A549 (cell line): ENCODE measurements at regions not wholly inside any gene's neighbourhood (a gene's known extent, or its start where the extent isn't known, plus 50 kb on each side); places are given as distances from the start of the nearest gene placed in this dataset.
A peak's percentile ranks its signal among the peaks of the same experiment; 100 is the strongest.

Source experiments
- ATAC-seq, 2 experiments: fragments of 200-7000 bp in 1 of 2; fragments of >200 bp in 1 of 2; cut with Nextera tagmentation in 1 of 2; cut with Tn5 transposase in 1 of 2; 3 replicates each; pipeline versions ENCODE4 v1.8.0 to v1.9.1; 2018 to 2020; ENCODE audit warnings: mild to moderate bottlenecking in 1 of 2, moderate library complexity in 1 of 2
- CTCF ChIA-PET: fragments of 300-600 bp; sonication (Branson Sonifier 250); formaldehyde crosslinking; extraction: SDS; loops from one replicate; lab custom pipeline; 2021; ENCODE audit warnings: antibody characterized with exemption, inconsistent platforms; lab: Yijun Ruan, JAX
- POLR2A ChIA-PET: fragments of 350-600 bp; formaldehyde crosslinking; extraction: SDS; loops from one replicate; lab custom pipeline; 2021; ENCODE audit warnings: antibody characterized with exemption, inconsistent platforms; lab: Yijun Ruan, JAX
- DNase-seq, 2 experiments: peaks; one replicate each; pipeline versions ENCODE4 v3.0.0 to v3.0.0-alpha.2; 2011 to 2016; ENCODE audit warnings: low read depth in 1 of 2, low spot score in 1 of 2
- FAIRE-seq: peaks from 2 replicates; lab custom pipeline; 2011; peaks lifted over from hg19 to GRCh38; lab: Jason Lieb, UNC
- H3K27ac ChIP-seq, 2 experiments: fragments of >200 bp; sonication (Bioruptor Twin); formaldehyde crosslinking; 3 replicates each; pipeline ENCODE4 v1.5.1; 2016 to 2017
- H3K4me1 ChIP-seq: fragments of >200 bp; sonication (Bioruptor Twin); formaldehyde crosslinking; 3 replicates; pipeline ENCODE4 v1.6.1; 2016
- H3K4me2 ChIP-seq: fragments of >200 bp; sonication (Bioruptor Twin); formaldehyde crosslinking; 3 replicates; pipeline ENCODE4 v1.6.1; 2016
- H3K4me3 ChIP-seq: fragments of >200 bp; sonication (Bioruptor Twin); formaldehyde crosslinking; 3 replicates; pipeline ENCODE4 v1.5.1; 2016
- H3K9me3 ChIP-seq: fragments of >200 bp; sonication (Bioruptor Twin); formaldehyde crosslinking; 3 replicates; pipeline ENCODE4 v1.6.1; 2016
- BHLHE40 ChIP-seq: IDR thresholded peaks from 2 replicates; pipeline ENCODE4 v1.6.1; 2012; ENCODE audit warnings: low read depth, low read length, inconsistent platforms
- CBX2 ChIP-seq: fragments of 200-600 bp; sonication (generic); IDR thresholded peaks from 2 replicates; pipeline ENCODE4 v1.6.1; 2016; ENCODE audit warnings: low read depth, mild to moderate bottlenecking, borderline replicate concordance
- CBX8 ChIP-seq: fragments of 200-600 bp; sonication (generic); IDR thresholded peaks from 2 replicates; pipeline ENCODE4 v1.6.1; 2016
- CHD4 ChIP-seq: fragments of 200-600 bp; sonication (generic); IDR thresholded peaks from 2 replicates; pipeline ENCODE4 v1.6.1; 2016; ENCODE audit warnings: antibody characterized with exemption, mild to moderate bottlenecking, borderline replicate concordance
- ESRRA ChIP-seq: fragments of 150-350 bp; IDR thresholded peaks from 2 replicates; pipeline ENCODE4 v1.6.1; 2014; ENCODE audit warnings: mild to moderate bottlenecking, low read length, borderline replicate concordance
- FOSB ChIP-seq: fragments of 250-450 bp; sonication (Bioruptor Pico); IDR thresholded peaks from 2 replicates; pipeline ENCODE4 v1.5.0; 2020; ENCODE audit warnings: mild to moderate bottlenecking, moderate library complexity
- FOSL2 ChIP-seq, 2 experiments: fragments of 450-650 bp in 1 of 2; fragments of >200 bp in 1 of 2; sonication (Bioruptor Twin) in 1 of 2; formaldehyde crosslinking; IDR thresholded peaks; 2 replicates each; pipeline versions ENCODE4 v1.5.0 to v1.6.1; 2016 to 2020; ENCODE audit warnings: mild to moderate bottlenecking in 1 of 2, moderate library complexity in 1 of 2
- HDAC2 ChIP-seq: fragments of 200-600 bp; sonication (generic); IDR thresholded peaks from 2 replicates; pipeline ENCODE4 v1.6.1; 2016
- HEYL ChIP-seq: fragments of 250-450 bp; sonication (Bioruptor Pico); IDR thresholded peaks from 2 replicates; pipeline ENCODE4 v1.8.0; 2021; ENCODE audit warnings: mild to moderate bottlenecking, moderate library complexity
- KDM1A ChIP-seq: fragments of 200-600 bp; sonication (generic); IDR thresholded peaks from 2 replicates; pipeline ENCODE4 v1.6.1; 2016; ENCODE audit warnings: low read depth, mild to moderate bottlenecking
- KDM5A ChIP-seq: fragments of 200-600 bp; sonication (generic); IDR thresholded peaks from 2 replicates; pipeline ENCODE4 v1.6.1; 2016; ENCODE audit warnings: antibody characterized with exemption, mild to moderate bottlenecking
- MYC ChIP-seq: IDR thresholded peaks from 2 replicates; pipeline ENCODE4 v1.6.1; 2012; ENCODE audit warnings: mild to moderate bottlenecking, inconsistent platforms, low read length, improper control_type of control experiment, borderline replicate concordance
- NR3C1 ChIP-seq: fragments of >200 bp; sonication (Bioruptor Twin); formaldehyde crosslinking; IDR thresholded peaks from 3 replicates; pipeline ENCODE4 v1.6.1; 2017
- POLR2A ChIP-seq: IDR thresholded peaks from 2 replicates; pipeline ENCODE4 v1.6.1; 2012; ENCODE audit warnings: mild to moderate bottlenecking, low read length
- POLR2AphosphoS2 ChIP-seq: conservative IDR thresholded peaks from 2 replicates; pipeline ENCODE4 v1.6.1; 2012; ENCODE audit warnings: low read length, improper control_type of control experiment, inconsistent platforms
- RARB ChIP-seq: fragments of 250-450 bp; sonication (Bioruptor Pico); IDR thresholded peaks from 2 replicates; pipeline ENCODE4 v1.8.0; 2021; ENCODE audit warnings: mild to moderate bottlenecking, moderate library complexity
- RCOR1 ChIP-seq: fragments of 150-350 bp; IDR thresholded peaks from 2 replicates; pipeline ENCODE4 v1.6.1; 2014; ENCODE audit warnings: antibody characterized with exemption, low read length, low read depth
- TFCP2L1 ChIP-seq: fragments of 250-450 bp; sonication (Bioruptor Pico); IDR thresholded peaks from 2 replicates; pipeline ENCODE4 v1.5.0; 2021; ENCODE audit warnings: mild to moderate bottlenecking
- ZC3H11A ChIP-seq: fragments of 450-650 bp; IDR thresholded peaks from 2 replicates; pipeline ENCODE4 v1.6.1; 2014; ENCODE audit warnings: antibody characterized with exemption, mild to moderate bottlenecking
- ZSCAN20 ChIP-seq: fragments of 250-450 bp; sonication (Bioruptor Pico); IDR thresholded peaks from 2 replicates; pipeline ENCODE4 v1.8.0; 2022; ENCODE audit warnings: mild to moderate bottlenecking, moderate library complexity
- WGBS: methylation state at CpG from one replicate; pipeline ENCODE4 v1.1.6; 2017; ENCODE audit errors: missing lambda C conversion rate; 5-methylcytosine and 5-hydroxymethylcytosine counted together
- TF ChIP-seq, protein P1 (sequence below): fragments of 200-600 bp; sonication (generic); IDR thresholded peaks from 2 replicates; pipeline ENCODE4 v1.6.1; 2016; ENCODE audit warnings: antibody characterized with exemption, mild to moderate bottlenecking, moderate library complexity
- TF ChIP-seq, protein P2 (sequence below): fragments of 450-650 bp; IDR thresholded peaks from 2 replicates; pipeline ENCODE4 v1.6.1; 2014; ENCODE audit warnings: antibody characterized with exemption
- TF ChIP-seq, protein P3 (sequence below): fragments of >200 bp; sonication (Bioruptor Twin); formaldehyde crosslinking; IDR thresholded peaks from 3 replicates; pipeline ENCODE4 v1.5.1; 2016
- TF ChIP-seq, protein P4 (sequence below): fragments of >200 bp; sonication (Bioruptor Twin); formaldehyde crosslinking; IDR thresholded peaks from 3 replicates; pipeline ENCODE4 v1.6.1; 2016

DNA sequence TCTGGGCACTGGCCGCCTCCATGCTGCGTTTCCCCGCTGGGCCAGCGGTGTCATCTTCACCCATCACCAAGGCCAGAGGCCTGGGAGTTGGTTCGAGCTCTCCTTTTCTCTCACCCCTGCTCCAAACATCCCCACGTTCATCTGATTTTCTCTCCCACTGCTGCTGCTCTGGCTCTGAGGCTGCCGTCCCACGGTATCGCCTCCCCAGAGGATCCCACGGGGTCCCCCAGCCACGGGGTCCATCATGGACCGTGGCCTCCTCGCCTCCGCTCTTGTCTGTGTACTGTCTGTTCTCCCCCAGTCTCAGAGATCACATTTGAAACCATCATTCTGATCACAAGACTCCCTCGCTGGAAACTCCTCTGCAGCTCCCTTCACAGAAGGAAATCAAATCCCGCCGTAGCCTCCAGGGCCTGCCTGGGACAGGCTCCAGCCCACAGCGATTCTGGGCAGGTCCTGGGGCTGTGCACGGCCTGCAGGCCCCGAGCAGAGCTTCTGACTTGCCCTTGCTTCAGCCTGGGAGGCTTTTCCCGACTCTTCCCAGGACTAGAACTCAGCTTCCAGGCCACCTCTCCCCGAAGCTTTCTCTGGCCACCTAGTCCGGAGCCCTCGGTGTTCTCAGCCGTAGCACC lies 64.2 kb downstream of the SOX1 start (continued):
- TF ChIP-seq, protein P1, sequence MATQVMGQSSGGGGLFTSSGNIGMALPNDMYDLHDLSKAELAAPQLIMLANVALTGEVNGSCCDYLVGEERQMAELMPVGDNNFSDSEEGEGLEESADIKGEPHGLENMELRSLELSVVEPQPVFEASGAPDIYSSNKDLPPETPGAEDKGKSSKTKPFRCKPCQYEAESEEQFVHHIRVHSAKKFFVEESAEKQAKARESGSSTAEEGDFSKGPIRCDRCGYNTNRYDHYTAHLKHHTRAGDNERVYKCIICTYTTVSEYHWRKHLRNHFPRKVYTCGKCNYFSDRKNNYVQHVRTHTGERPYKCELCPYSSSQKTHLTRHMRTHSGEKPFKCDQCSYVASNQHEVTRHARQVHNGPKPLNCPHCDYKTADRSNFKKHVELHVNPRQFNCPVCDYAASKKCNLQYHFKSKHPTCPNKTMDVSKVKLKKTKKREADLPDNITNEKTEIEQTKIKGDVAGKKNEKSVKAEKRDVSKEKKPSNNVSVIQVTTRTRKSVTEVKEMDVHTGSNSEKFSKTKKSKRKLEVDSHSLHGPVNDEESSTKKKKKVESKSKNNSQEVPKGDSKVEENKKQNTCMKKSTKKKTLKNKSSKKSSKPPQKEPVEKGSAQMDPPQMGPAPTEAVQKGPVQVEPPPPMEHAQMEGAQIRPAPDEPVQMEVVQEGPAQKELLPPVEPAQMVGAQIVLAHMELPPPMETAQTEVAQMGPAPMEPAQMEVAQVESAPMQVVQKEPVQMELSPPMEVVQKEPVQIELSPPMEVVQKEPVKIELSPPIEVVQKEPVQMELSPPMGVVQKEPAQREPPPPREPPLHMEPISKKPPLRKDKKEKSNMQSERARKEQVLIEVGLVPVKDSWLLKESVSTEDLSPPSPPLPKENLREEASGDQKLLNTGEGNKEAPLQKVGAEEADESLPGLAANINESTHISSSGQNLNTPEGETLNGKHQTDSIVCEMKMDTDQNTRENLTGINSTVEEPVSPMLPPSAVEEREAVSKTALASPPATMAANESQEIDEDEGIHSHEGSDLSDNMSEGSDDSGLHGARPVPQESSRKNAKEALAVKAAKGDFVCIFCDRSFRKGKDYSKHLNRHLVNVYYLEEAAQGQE = no peak
- TF ChIP-seq FOSL2 (IDR thresholded peaks at IDR 0.05) (no peak), FOSL2 (CRISPR knock-in tag; IDR thresholded peaks at IDR 0.05) (no peak), FOSB (CRISPR knock-in tag) (no peak), NR3C1 (no peak), RCOR1 (no peak)
- TF ChIP-seq, all 56 proteins: peak for 0

DNA sequence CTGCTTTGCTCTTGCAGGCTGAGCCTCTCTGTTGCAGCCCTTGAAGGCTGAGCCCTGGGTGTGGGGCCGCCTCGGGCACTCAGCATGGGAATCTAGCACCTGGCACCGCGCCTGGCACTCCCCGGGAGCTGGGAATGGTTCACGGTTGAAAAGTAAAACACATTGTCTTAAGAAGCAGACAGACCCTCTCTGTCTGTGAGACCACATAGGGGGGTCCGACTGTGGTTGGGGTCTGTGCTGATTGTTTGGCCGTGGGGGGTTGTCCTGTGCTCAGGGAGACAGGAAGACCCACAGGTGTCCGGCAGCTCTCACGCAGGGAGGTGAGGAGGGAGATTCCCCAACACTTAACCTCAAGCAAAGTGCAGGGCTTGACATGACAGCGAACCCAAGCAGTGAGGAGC lies 64.8 kb downstream of the SOX1 start:
- no peak for DNase-seq
- Histone ChIP-seq H3K4me1 (no peaks in the 10 kb centered on the region), H3K27ac (no peak overlapping the region), H3K4me2 (0 out of 3 replicates have a peak overlapping the region, but pooled peaks have one; percentile 34), H3K9me3 (no peaks in the 10 kb centered on the region), H3K4me3 (no peak overlapping the region)
- no peak for TF ChIP-seq MYC
- no peak for TF ChIP-seq TFCP2L1 (CRISPR knock-in tag)
- ChIA-PET CTCF (interaction anchor here (1.1 kb wide), 1 partner anchor 9 kb away, joined by 4 read pairs; no protein-coding TSS in a partner anchor), POLR2A (no interaction called here)
- no peak for ATAC-seq
- FAIRE-seq = no peak
- WGBS = 25% methylated on average over 5 of the region's 11 CpGs

DNA sequence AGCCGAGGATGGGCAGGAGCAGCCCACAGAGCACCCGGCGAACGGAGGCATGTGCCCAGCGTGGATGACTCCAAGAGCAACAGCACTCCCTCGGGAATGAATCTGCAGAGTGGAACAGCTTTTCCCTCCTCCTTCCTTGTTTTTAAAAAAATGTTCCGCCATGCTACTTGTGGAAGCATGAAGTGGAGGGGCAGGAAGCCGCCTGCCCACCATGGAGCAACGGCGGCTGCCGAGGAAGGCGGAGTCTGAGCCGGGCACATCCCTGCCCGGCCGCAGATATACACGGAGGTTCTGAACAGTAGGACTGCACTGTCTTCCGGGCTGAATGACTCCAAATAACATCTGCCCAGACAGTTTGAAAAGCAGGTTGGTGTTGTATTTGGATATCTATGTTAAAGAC lies 65.2 kb downstream of the SOX1 start:
- H3K9me3 ChIP-seq = no peaks in the 10 kb centered on the region
- no peak for DNase-seq

More for the DNA sequence above, 65.2 kb downstream of the SOX1 start:
- no peaks in the 10 kb centered on the region for H3K4me1 ChIP-seq
- FAIRE-seq (no peak), ATAC-seq (0 out of 6 replicates have a peak, but pooled peaks of 1 of the 2 experiments have one; percentile 37)
- ChIA-PET POLR2A (no interaction called here), CTCF (interaction anchor here (1.1 kb wide), 1 partner anchor 9 kb away, joined by 4 read pairs; no protein-coding TSS in a partner anchor)
- H3K27ac ChIP-seq = no peak overlapping the region
- TF ChIP-seq POLR2AphosphoS2 (no peak), HEYL (CRISPR knock-in tag) (no peak), POLR2A (no peak), ESRRA (no peak), HDAC2 (no peak), KDM5A (no peak), BHLHE40 (no peak), RARB (CRISPR knock-in tag) (no peak), CHD4 (no peak), KDM1A (no peak), ZSCAN20 (no peak), NR3C1 (no peak), CBX2 (no peak), ZC3H11A (no peak), CBX8 (no peak)
- TF ChIP-seq, protein P2, sequence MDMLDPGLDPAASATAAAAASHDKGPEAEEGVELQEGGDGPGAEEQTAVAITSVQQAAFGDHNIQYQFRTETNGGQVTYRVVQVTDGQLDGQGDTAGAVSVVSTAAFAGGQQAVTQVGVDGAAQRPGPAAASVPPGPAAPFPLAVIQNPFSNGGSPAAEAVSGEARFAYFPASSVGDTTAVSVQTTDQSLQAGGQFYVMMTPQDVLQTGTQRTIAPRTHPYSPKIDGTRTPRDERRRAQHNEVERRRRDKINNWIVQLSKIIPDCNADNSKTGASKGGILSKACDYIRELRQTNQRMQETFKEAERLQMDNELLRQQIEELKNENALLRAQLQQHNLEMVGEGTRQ = no peak
- TF ChIP-seq, protein P3, sequence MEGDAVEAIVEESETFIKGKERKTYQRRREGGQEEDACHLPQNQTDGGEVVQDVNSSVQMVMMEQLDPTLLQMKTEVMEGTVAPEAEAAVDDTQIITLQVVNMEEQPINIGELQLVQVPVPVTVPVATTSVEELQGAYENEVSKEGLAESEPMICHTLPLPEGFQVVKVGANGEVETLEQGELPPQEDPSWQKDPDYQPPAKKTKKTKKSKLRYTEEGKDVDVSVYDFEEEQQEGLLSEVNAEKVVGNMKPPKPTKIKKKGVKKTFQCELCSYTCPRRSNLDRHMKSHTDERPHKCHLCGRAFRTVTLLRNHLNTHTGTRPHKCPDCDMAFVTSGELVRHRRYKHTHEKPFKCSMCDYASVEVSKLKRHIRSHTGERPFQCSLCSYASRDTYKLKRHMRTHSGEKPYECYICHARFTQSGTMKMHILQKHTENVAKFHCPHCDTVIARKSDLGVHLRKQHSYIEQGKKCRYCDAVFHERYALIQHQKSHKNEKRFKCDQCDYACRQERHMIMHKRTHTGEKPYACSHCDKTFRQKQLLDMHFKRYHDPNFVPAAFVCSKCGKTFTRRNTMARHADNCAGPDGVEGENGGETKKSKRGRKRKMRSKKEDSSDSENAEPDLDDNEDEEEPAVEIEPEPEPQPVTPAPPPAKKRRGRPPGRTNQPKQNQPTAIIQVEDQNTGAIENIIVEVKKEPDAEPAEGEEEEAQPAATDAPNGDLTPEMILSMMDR = no peak
- TF ChIP-seq, protein P4, sequence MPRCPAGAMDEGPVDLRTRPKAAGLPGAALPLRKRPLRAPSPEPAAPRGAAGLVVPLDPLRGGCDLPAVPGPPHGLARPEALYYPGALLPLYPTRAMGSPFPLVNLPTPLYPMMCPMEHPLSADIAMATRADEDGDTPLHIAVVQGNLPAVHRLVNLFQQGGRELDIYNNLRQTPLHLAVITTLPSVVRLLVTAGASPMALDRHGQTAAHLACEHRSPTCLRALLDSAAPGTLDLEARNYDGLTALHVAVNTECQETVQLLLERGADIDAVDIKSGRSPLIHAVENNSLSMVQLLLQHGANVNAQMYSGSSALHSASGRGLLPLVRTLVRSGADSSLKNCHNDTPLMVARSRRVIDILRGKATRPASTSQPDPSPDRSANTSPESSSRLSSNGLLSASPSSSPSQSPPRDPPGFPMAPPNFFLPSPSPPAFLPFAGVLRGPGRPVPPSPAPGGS = no peak
- WGBS = 5% methylated on average over 15 of the region's 17 CpGs
- no peak overlapping the region for H3K4me3 ChIP-seq
- peak overlapping the region; percentile 34; the same call in 1 of the 3 replicates for H3K4me2 ChIP-seq
